SK-MEL-5 (cell line): ENCODE measurements at regions not wholly inside any gene's neighbourhood (a gene's known extent, or its start where the extent isn't known, plus 50 kb on each side); places are given as distances from the start of the nearest gene placed in this dataset.

ENCODE experiments used
- DNase-seq: peaks from one replicate; pipeline ENCODE4 v3.0.0-alpha.2; 2016; ENCODE audit warnings: low read depth, low spot score
- in situ Hi-C: cut with HindIII; loops from 2 replicates; pipeline ENCODE4 v1.10.0; 2016; ENCODE audit warnings: low sequenced_read_pairs, high pct_unique_total_duplicates, low pct_unique_long_range_greater_than_20kb

GRCh38 chr7:46454816-46455215 is 533.7 kb upstream of the IGFBP3 start:
- no peak for DNase-seq
- in situ Hi-C loops = no loop called here

GRCh38 chr7:46452561-46453135 is 531.6 kb upstream of the IGFBP3 start:
- in situ Hi-C loops = no loop called here
- no peak for DNase-seq

GRCh38 chr7:46451846-46452245 is 530.8 kb upstream of the IGFBP3 start:
- in situ Hi-C loops = no loop called here
- DNase-seq = no peak

DNA sequence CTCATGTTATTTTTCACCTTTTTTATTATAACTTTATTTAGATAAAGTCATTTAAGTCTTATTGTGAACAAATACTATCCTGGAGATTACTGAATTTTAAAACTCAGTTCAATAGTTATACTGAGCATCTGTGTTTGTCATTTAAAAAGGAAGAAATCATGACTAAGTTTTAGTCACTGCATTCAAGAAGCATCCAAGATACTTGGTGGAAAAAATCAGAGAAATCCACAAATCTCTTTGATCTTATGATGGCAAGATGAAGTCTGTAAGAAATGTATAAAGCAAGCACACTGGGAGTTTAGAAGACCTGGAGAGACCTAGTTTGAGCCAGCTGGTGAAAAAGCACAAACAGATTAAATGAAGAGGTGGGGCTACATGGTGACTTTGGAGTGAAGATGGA is 529.8 kb upstream of the IGFBP3 start:
- DNase-seq = no peak
- in situ Hi-C loops = no loop called here

DNA sequence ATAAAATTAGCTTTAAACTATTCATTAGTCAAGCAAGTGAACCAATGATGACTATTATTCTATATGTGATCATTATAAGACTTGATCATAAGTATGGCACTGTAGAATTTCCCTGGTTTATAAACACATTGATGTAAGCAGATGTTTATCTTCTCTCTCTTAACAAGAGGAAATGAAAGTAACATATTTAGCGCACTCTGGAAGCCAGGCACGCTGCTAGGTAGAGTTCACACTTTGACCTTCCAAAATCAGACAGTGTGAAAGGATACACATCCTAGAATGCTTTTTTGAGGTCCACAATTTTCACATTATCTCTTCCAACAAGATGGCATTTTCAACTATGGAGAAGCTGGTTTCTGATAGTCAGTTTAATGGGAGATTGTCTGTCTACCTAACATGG is 529.4 kb upstream of the IGFBP3 start:
- in situ Hi-C loops = no loop called here
- no peak for DNase-seq

DNA sequence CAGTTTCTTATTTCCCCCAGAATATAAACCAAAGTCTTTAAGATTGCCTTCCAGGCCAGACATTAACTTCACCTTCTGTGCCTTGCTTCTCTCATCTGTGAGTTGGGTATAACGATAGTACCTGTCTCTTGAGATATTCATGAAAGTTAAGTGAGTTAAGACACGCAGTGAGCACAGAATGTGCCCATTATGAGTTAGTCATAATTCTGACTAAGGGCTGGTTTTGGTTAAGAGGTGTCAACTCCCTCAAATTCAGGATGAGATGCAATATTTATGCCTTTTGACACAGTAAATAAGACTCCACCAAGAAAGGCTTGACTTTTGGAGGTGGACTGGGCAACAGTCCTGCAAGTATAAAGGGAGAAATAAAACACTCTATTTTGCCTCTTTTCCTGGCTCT is 528.7 kb upstream of the IGFBP3 start:
- in situ Hi-C loops = no loop called here

GRCh38 chr7:46448478-46448877 is 527.4 kb upstream of the IGFBP3 start:
- DNase-seq = no peak
- in situ Hi-C loops = no loop called here

More for the DNA sequence above, 528.7 kb upstream of the IGFBP3 start:
- DNase-seq = no peak

DNA sequence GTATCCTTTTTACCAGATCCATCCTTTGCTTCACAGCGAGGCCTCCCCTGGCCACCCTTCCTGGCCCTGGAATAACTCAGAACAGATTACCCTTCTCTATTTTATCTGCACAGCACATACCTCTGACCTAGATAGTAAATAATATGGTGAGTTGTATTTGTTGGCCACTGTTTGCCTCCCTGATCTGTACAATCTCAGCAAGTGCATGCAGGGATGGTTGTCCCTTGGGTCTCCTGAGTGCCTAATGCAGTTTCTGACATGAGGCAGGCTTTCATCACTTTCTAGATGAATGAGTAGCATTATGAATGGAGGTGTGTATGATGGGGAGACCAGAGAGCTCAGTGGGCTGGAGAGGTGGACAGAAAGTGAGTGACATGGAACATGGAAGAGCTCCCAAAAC is 525.1 kb upstream of the IGFBP3 start:
- DNase-seq = no peak
- in situ Hi-C loops = no loop called here

- DNase-seq = no peak
- in situ Hi-C loops = no loop called here
These were observed 523.2 kb upstream of the IGFBP3 start for GRCh38 chr7:46444256-46444655.

GRCh38 chr7:46440186-46440585 is 519.1 kb upstream of the IGFBP3 start:
- no peak for DNase-seq
- in situ Hi-C loops = no loop called here

- in situ Hi-C loops = no loop called here
- DNase-seq = no peak
These were observed 511.6 kb upstream of the IGFBP3 start for GRCh38 chr7:46432708-46433107.

DNA sequence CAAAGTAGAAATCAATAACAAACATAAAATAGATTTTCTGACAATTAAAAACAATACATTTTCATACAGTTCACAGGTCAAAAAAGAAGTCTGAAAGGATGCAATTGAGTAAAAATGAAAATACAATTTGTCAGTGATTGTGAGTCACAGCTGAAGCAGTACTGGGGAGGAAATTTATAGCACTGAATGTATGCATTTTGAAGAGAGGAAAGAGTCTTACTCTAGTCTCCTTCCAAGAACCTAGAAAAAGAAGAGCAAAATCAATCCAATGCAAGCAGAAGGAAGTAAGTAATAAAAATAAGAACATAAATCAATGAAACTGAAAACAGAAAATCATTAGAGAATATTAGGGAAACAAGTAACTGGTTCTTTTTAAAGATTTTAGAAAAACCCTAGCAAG is 507.2 kb upstream of the IGFBP3 start:
- DNase-seq = no peak
- in situ Hi-C loops = no loop called here

DNA sequence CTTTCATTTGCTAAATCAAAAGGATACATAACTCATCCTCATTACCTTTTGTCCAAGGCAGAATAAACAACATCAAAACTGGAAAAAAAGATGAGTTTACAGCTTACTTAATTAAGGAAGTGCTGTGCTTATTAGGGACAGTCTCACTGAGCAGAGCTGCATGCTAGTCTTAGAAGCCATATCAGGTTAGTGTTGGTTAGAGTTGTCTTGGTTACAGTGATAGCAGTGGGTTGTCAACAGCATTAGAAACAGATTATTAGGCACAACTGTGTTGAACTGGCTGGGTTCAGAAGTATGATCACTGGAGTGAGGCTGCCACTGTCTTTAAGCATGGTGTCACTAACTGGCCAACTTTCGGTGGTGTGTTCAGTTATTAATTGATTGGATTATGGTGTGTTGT is 503.9 kb upstream of the IGFBP3 start:
- DNase-seq = no peak
- in situ Hi-C loops = no loop called here

- no peak for DNase-seq
- in situ Hi-C loops = no loop called here
These were observed 500.6 kb upstream of the IGFBP3 start for GRCh38 chr7:46421441-46422230.

- in situ Hi-C loops = no loop called here
- no peak for DNase-seq
These were observed 493.9 kb upstream of the IGFBP3 start for GRCh38 chr7:46414946-46415345.

DNA sequence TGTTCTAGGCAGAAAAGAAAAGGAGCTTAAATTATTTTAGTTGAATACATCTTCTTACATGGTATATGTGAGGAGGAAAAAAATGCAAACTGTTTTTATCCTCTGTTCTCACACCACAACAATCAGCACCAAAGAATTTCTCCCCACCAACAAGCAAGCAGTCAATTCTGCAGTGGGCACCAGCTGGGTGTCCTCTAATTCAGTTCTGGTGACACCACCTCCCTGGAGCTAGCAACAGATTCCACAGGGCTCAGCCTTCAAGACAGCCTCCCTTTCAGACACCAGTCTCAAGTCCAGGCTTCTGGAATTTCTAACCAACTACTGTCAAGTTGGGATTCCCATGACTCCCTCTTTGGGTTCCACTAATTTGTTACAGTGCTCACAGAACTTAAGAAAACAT is 490.2 kb upstream of the IGFBP3 start:
- no peak for DNase-seq
- in situ Hi-C loops = no loop called here

- in situ Hi-C loops = no loop called here
- DNase-seq = no peak
These were observed 486.1 kb upstream of the IGFBP3 start for GRCh38 chr7:46407125-46407524.

GRCh38 chr7:46397591-46397990 is 476.5 kb upstream of the IGFBP3 start:
- DNase-seq = no peak
- in situ Hi-C loops = no loop called here

- in situ Hi-C loops = no loop called here
- no peak for DNase-seq
These were observed 475.4 kb upstream of the IGFBP3 start for GRCh38 chr7:46396481-46396880.
